Effector memory CD4-positive, alpha-beta T cell (primary cell): ENCODE measurements at regions not wholly inside any gene's neighbourhood (a gene's known extent, or its start where the extent isn't known, plus 50 kb on each side); places are given as distances from the start of the nearest gene placed in this dataset.

Experiments
- DNase-seq, 3 donors: peaks; one replicate each; pipeline ENCODE4 v3.0.0-alpha.2; 2020
- H3K27ac ChIP-seq: 2 replicates; pipeline ENCODE4 v1.7.0; 2013; ENCODE audit warnings: mild to moderate bottlenecking, low read length, moderate library complexity; ENCODE audit not compliant: insufficient read depth, poor library complexity, severe bottlenecking
- H3K27me3 ChIP-seq: replicated peaks from 2 replicates; pipeline ENCODE4 v1.7.0; 2013; ENCODE audit warnings: mild to moderate bottlenecking, low read length; ENCODE audit not compliant: insufficient read depth, control insufficient read depth, poor library complexity, severe bottlenecking
- H3K36me3 ChIP-seq: 2 replicates; pipeline ENCODE4 v1.7.0; 2013; ENCODE audit warnings: mild to moderate bottlenecking, low read length, moderate library complexity; ENCODE audit not compliant: control insufficient read depth, insufficient read depth
- H3K4me1 ChIP-seq: 2 replicates; pipeline ENCODE4 v1.7.0; 2013; ENCODE audit warnings: low read length, mild to moderate bottlenecking; ENCODE audit not compliant: control insufficient read depth, insufficient read depth, poor library complexity, severe bottlenecking
- H3K4me3 ChIP-seq: 2 replicates; pipeline ENCODE4 v1.7.0; 2013; ENCODE audit warnings: low read length, low read depth, mild to moderate bottlenecking; ENCODE audit not compliant: insufficient read depth, poor library complexity, severe bottlenecking
- H3K9me3 ChIP-seq: 2 replicates; pipeline ENCODE4 v1.7.0; 2013; ENCODE audit warnings: mild to moderate bottlenecking, low read length, moderate library complexity; ENCODE audit not compliant: control insufficient read depth

DNA sequence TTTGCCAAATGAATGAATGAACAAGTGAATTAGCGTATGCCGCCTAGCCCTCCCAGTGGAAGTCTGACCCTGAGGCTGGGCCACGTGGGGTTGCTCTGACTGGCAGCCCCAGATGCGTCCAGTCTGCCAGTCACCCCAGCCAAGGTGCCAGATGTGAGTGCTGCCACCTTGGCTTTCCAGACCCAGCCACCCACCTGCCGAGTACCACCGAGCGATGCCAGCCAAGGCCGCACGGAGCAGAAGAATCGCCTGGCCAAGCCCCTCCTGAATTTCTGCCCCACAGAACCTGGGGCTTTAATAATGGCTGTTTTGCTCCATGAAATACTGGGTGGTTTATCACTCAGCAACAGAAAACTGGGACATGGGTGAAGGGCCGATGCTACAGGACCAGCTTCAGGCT lies 59.3 kb downstream of the ADRA2C start:
- DNase-seq, result no peak
- no peaks in the 10 kb centered on the region for H3K4me1 ChIP-seq
- no peak overlapping the region for H3K4me3 ChIP-seq
- H3K27ac ChIP-seq, result no peak overlapping the region
- no peaks in the 10 kb centered on the region for H3K36me3 ChIP-seq
- no peaks in the 10 kb centered on the region for H3K9me3 ChIP-seq
- no peaks in the 10 kb centered on the region for H3K27me3 ChIP-seq

DNA sequence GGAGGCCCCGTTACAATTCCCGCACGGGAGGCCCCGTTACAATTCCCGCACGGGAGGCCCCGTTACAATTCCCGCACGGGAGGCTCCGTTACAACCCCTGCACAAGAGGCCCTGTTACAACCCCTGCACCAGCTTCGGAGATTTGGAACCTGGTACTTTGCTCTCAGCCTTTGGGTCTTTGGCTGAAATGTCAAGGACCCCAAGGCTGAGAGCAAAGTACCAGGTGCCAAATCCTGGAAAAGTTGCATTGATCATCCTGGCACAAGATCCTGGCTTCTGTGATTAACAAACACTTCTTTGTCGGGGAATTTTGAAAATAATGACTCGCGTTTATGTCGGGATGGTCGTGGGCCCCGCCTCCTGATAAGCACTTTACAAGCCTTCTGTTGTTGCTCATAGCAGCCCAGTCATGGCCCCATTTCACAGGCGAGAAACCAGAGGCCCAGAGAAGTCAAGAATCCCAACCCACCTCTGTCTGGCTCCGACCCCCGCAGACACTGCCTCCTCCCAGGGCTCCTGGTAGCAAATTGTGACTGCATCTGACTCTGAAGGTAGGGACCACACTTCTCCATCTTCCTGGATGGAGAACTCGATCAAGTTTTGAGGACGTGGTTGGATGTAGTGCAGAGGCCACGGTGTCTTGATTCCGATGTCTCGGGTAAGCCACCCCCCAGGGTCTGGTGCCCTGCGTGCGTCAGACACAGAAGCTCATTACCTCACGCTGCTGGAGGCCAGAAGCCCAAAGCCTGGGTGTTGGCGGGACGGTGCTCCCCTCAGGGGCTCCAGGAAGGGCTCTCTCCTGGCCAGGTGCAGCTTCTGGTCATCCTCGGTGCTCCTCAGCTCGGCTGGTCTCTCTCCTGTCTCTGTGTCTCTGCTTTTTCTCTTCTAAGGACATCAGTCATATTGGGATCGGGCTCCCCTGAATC lies 60.3 kb downstream of the ADRA2C start:
- H3K27me3 ChIP-seq, result no peaks in the 10 kb centered on the region
- no peak for DNase-seq
- no peaks in the 10 kb centered on the region for H3K36me3 ChIP-seq
- H3K27ac ChIP-seq, result no peak overlapping the region
- no peaks in the 10 kb centered on the region for H3K9me3 ChIP-seq
- H3K4me1 ChIP-seq, result no peaks in the 10 kb centered on the region
- H3K4me3 ChIP-seq, result no peak overlapping the region

DNA sequence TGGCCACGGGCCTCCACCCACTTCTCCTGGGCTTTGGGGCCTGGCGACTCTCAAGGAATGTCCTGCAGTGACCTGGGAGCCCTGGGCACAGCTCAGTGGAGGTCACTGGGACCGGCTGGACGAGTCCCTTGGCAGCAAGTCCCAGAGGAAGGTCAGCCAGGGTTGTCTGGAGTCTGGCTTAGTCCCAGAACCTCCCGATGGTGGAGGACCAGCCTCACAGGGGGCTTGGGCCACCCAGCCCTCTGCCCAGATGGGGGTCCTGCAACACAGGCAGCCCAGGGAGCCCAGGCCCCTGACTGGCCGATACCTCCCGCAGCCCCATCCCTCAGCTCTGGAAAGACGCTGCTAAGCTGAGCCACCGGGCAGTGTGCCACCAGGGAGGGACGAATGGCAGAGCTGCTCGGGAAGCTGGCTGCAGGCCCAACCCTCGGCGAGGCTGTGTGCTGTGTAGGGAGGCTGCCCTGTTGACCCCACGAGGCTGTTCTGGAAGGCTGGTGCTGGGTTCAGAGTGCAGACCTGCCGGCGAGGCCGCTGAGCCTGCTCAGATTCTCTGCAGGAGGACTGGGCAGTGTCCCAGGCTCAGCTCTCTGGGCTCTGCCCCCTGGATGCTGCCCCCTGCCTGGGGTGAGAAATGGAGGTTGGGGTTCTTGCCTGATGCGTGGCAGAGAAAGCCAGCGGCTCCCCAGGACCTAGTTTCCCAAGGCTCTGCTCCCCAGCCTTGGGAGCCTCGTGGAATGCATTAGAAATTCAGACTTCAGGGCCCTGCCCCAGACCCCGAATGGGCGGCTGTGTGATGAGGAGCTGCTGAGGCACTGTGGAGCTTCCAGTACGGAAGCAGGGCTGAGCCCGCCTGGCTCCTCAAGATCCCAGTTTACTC lies 61.7 kb downstream of the ADRA2C start:
- H3K9me3 ChIP-seq, result no peaks in the 10 kb centered on the region
- no peak overlapping the region for H3K4me3 ChIP-seq
- no peak overlapping the region for H3K27ac ChIP-seq
- DNase-seq, result no peak
- H3K36me3 ChIP-seq, result no peaks in the 10 kb centered on the region
- no peaks in the 10 kb centered on the region for H3K4me1 ChIP-seq
- no peaks in the 10 kb centered on the region for H3K27me3 ChIP-seq

DNA sequence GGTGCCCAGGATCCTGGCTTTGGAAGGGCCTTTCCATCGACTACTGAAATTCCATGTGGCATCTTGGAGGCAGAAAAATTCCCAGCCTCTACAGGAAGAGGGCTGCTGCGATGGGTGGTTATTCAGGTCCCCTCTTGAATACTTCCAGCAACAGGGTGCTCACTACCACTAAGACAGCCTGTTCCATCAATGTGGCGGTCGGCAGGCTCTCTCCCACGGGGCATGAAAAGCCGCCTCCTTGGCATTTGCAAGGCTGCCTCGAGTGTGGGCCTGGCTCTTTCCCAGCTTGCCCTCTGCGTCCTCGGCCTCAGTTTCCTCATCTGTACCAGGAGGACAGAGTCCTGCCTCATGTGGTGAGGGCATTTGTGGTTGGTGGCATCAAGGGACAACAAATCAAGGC lies 62.4 kb downstream of the ADRA2C start:
- no peak overlapping the region for H3K4me3 ChIP-seq
- no peaks in the 10 kb centered on the region for H3K4me1 ChIP-seq
- H3K27ac ChIP-seq, result no peak overlapping the region
- no peaks in the 10 kb centered on the region for H3K36me3 ChIP-seq
- DNase-seq, result no peak
- no peaks in the 10 kb centered on the region for H3K9me3 ChIP-seq
- no peaks in the 10 kb centered on the region for H3K27me3 ChIP-seq

DNA sequence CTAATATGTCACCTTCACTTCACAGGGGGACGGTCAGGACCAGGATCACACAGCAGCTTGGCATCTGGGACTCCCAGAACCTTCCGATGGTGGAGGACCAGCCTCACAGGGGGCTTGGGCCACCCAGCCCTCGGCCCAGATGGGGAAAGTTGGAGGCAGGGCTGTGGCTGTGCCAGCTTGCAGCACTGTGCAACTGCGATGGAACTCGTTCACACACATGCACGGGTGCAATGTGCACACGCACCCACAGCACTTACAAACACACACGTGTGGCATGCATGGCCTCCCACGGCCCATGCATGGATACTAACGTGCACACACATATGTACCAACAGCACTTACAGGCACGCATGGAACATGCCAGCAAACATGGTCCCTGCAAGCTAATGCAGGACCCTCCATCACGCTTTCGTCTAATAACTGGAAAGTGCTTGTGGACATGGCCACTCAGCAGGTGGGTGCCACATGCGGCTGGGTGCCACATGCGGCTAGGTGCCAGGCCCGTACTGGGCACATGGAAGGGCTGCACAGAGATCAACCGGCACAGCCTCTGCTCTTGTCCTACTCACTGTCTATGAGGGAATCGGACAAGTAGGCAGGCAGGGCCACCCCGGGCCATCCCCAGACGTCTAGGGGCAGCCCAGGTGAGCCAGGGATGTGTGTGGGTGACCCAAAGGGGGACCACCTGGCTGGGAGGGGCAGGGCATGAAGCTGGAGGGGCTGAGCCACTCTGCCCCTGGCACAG lies 63.2 kb downstream of the ADRA2C start:
- Histone ChIP-seq H3K9me3 (no peaks in the 10 kb centered on the region), H3K4me3 (no peak overlapping the region), H3K27me3 (no peaks in the 10 kb centered on the region), H3K27ac (no peak overlapping the region), H3K4me1 (no peaks in the 10 kb centered on the region), H3K36me3 (no peaks in the 10 kb centered on the region)
- no peak for DNase-seq

DNA sequence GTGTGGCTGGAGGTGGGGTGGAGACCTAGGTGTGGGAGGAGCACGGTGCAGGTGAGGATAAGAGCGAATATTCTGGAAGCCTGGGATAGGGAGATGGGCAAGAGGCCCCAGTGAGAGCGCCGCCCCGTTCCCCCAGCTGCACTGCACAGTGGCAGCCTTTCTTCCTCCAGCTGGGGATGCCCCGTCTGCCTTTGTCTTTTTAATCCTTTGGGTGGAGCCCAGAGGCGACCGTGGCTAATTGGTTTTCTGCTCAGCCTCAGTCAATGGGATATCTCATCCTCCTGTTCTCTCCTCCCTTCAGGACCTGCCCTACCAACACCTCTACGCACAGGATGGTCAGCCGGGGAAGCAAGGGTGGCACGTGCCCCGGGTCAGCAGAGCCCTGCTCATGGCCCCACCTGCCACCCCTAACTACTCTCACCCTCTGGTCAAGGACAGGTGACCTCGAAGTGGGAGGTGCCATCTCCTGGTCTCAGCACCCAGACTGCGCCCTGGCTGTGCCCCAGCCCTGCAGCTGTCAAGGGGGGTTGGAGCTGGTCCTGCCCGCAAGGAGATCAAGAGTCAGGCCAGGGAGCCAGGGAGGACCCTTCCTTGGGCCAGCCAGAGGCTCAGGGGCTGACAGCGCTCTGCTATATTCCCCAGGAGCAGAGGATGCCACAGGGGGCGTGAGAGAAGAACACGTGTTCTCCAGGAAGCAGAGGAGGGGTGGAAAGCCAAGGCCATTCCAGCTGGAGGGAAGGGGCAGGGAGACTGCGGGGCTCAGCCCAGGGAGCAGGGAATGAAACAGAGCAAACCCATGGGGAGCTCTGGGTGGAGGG lies 64.0 kb downstream of the ADRA2C start:
- Histone ChIP-seq H3K4me3 (no peak overlapping the region), H3K27ac (no peak overlapping the region), H3K36me3 (no peaks in the 10 kb centered on the region), H3K27me3 (no peaks in the 10 kb centered on the region), H3K9me3 (no peaks in the 10 kb centered on the region), H3K4me1 (no peaks in the 10 kb centered on the region)
- no peak for DNase-seq

DNA sequence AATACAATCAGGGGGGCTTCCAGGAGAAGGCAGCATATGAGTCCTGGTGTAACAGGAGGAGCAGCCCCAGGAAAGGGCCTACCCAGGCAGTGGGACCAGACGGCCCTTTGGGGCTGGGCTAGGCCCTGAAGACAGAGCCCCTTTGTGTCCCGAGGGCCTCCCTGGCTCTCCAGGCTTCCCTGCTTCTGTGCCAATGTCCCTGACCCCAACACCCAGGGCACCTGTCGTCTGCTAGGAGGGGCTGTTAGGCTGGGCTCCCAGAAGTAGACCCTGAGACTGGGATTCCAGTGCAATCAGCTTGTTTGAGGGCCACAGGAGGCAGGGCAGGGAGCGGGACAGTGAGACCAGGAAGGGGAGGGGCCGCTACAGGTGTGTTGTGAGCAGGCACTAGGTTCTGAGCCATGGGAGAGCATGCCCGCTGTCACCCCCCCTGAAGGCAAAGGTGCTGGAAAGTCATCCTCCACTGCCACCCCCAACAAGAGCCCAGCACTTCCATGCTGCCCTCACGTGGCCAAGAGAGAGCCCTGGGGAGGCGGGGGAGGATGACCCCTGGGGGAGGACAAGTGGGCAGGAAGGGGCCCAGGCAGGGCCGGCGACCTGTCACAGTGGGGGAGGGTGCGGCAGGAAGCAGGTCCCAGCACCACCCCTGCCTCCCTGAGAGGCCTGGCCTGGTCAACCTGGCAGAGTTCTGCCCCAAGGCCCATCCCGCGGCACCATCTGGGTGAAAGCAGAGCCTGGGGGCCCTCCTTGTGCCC lies 64.8 kb downstream of the ADRA2C start:
- H3K4me3 ChIP-seq, result no peak overlapping the region

DNA sequence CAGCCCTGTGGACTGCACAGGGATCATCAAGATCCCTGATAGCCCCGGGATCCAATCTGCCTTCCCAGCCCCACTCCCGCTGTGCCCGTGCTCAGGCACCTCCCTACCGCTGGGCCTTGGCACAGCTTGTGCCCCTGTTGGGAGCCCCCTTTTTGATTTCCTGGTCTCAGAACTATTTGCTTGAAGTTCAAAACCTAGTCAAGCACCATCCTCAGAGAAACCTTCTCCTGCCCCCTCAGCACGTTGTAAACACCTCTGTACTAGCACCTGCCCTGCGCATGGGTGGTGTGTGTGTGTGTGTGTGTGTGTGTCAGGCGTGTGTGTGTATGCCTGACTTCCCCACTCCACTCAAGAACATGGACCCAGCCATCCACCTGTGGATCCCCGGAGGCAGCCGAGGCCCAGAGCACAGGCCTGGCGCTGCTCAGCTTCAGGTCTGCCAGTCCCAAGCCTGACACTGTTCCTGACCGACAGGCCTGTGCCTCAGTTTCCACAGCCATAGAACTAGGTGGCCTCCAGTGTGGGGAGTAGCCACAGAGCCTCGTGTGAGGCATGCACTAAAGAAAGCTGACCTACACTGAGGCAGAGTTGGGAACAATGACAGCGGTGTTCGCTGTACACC lies 65.5 kb downstream of the ADRA2C start:
- Histone ChIP-seq H3K9me3 (no peaks in the 10 kb centered on the region), H3K27me3 (no peaks in the 10 kb centered on the region), H3K27ac (no peak overlapping the region), H3K4me3 (no peak overlapping the region), H3K36me3 (no peaks in the 10 kb centered on the region), H3K4me1 (no peaks in the 10 kb centered on the region)
- no peak for DNase-seq

More for the DNA sequence above, 64.8 kb downstream of the ADRA2C start:
- H3K36me3 ChIP-seq, result no peaks in the 10 kb centered on the region
- DNase-seq, result no peak
- H3K9me3 ChIP-seq, result no peaks in the 10 kb centered on the region
- H3K4me1 ChIP-seq, result no peaks in the 10 kb centered on the region
- H3K27ac ChIP-seq, result no peak overlapping the region
- no peaks in the 10 kb centered on the region for H3K27me3 ChIP-seq
